ENCODE measurements at regions not wholly inside any gene's neighbourhood (a gene's known extent, or its start where the extent isn't known, plus 50 kb on each side); places are given as distances from the start of the nearest gene placed in this dataset.

- FAIRE-seq = no peak
- BruUV-seq (replicated peaks) = no TSS peak
- ChIA-PET CTCF (no interaction called here), POLR2A (no interaction called here)
- Histone ChIP-seq H3K4me3 (replicated peaks in 1 of 3; ENCODE audit: insufficient read depth in 1 of 3, low read depth in 1 of 3, low read length in 3 of 3) (no peak overlapping the region), H3K27me3 (ENCODE audit: control insufficient read depth in 2 of 2, insufficient read depth in 2 of 2, low read length in 2 of 2) (no peaks in the 10 kb centered on the region), H3K9ac (replicated peaks; ENCODE audit: extremely low read depth, insufficient read depth, low read length) (no peak overlapping the region), H4K20me1 (replicated peaks; ENCODE audit: control insufficient read depth, extremely low read depth, insufficient read depth, low read length) (no peaks in the 10 kb centered on the region), H3K9me1 (replicated peaks; ENCODE audit: control insufficient read depth, extremely low read depth, insufficient read depth, low read length) (no peaks in the 10 kb centered on the region), H3K79me2 (ENCODE audit: control insufficient read depth, insufficient read depth, low read length) (no peaks in the 10 kb centered on the region), H3K36me3 (ENCODE audit: control insufficient read depth in 2 of 2, extremely low read depth in 1 of 2, insufficient read depth in 2 of 2, low read length in 2 of 2) (no peaks in the 10 kb centered on the region), H3K4me2 (ENCODE audit: insufficient read depth, low read length) (no peak overlapping the region), H3K4me1 (ENCODE audit: control insufficient read depth, extremely low read depth, insufficient read depth, low read length) (no peaks in the 10 kb centered on the region), H3K27ac (ENCODE audit: insufficient read depth, low read depth, low read length) (no peak overlapping the region), H3K9me3 (replicated peaks; ENCODE audit: control insufficient read depth, insufficient read depth, low read length) (no peaks in the 10 kb centered on the region), H2AFZ (ENCODE audit: low read depth, low read length) (no peak overlapping the region)
- dilution Hi-C loops (cut with MboI; ENCODE audit: extremely low pct_ligation_motif_present, low sequenced_read_pairs) (no loop called here), intact Hi-C loops (cut with micrococcal nuclease) (no loop called here)
- TF ChIP-seq POLR2A (IDR thresholded peaks at IDR 0.05; ENCODE audit: low read depth, low read length) = no peak
- TF ChIP-seq CTCF (IDR thresholded peaks at IDR 0.05; ENCODE audit: extremely low read depth in 1 of 2, insufficient read depth in 1 of 2, low read depth in 1 of 2, low read length in 2 of 2) = no peak
- TF ChIP-seq GATA2 (IDR thresholded peaks at IDR 0.05; ENCODE audit: insufficient read depth, insufficient read length, low read depth, low read length) = no peak
- no peak for TF ChIP-seq JUN (IDR thresholded peaks at IDR 0.05; ENCODE audit: borderline replicate concordance, insufficient read depth, insufficient read length, low read depth)
- no peak for TF ChIP-seq POLR2AphosphoS5 (IDR thresholded peaks at IDR 0.05; ENCODE audit: insufficient read depth, low read depth, low read length)
- no peak for TF ChIP-seq EZH2 (IDR thresholded peaks at IDR 0.05; ENCODE audit: borderline replicate concordance, low read depth, low read length, severe bottlenecking)
- TF ChIP-seq MYC (IDR thresholded peaks at IDR 0.05; ENCODE audit: low read depth, low read length) = no peak
- DNase-seq (ENCODE audit: low read depth, low spot score) = no peak
Measured at GRCh38 chr12:66881386-66881785, 202.5 kb upstream of the GRIP1 start.

GRCh38 chr12:66884091-66884490 is 205.2 kb upstream of the GRIP1 start:
- no peak for DNase-seq (ENCODE audit: low read depth, low spot score)
- no peak overlapping the region for H3K27ac ChIP-seq (ENCODE audit: insufficient read depth, low read depth, low read length)
- POLR2A ChIA-PET = no interaction called here
- no peak overlapping the region for H3K4me3 ChIP-seq (replicated peaks in 1 of 3; ENCODE audit: insufficient read depth in 1 of 3, low read depth in 1 of 3, low read length in 3 of 3)
- CTCF ChIA-PET = no interaction called here
- H3K9me1 ChIP-seq (replicated peaks; ENCODE audit: control insufficient read depth, extremely low read depth, insufficient read depth, low read length) = no peaks in the 10 kb centered on the region
- H3K4me1 ChIP-seq (ENCODE audit: control insufficient read depth, extremely low read depth, insufficient read depth, low read length) = no peaks in the 10 kb centered on the region
- TF ChIP-seq MYC (IDR thresholded peaks at IDR 0.05; ENCODE audit: low read depth, low read length) = no peak
- no peaks in the 10 kb centered on the region for H3K36me3 ChIP-seq (ENCODE audit: control insufficient read depth in 2 of 2, extremely low read depth in 1 of 2, insufficient read depth in 2 of 2, low read length in 2 of 2)
- FAIRE-seq = no peak
- H3K79me2 ChIP-seq (ENCODE audit: control insufficient read depth, insufficient read depth, low read length) = no peaks in the 10 kb centered on the region
- BruUV-seq (replicated peaks) = no TSS peak
- no peaks in the 10 kb centered on the region for H3K9me3 ChIP-seq (replicated peaks; ENCODE audit: control insufficient read depth, insufficient read depth, low read length)
- no peak overlapping the region for H3K9ac ChIP-seq (replicated peaks; ENCODE audit: extremely low read depth, insufficient read depth, low read length)
- intact Hi-C loops (cut with micrococcal nuclease) (no loop called here), dilution Hi-C loops (cut with MboI; ENCODE audit: extremely low pct_ligation_motif_present, low sequenced_read_pairs) (no loop called here)
- H2AFZ ChIP-seq (ENCODE audit: low read depth, low read length) = no peak overlapping the region
- no peaks in the 10 kb centered on the region for H3K27me3 ChIP-seq (ENCODE audit: control insufficient read depth in 2 of 2, insufficient read depth in 2 of 2, low read length in 2 of 2)
- H4K20me1 ChIP-seq (replicated peaks; ENCODE audit: control insufficient read depth, extremely low read depth, insufficient read depth, low read length) = no peaks in the 10 kb centered on the region
- no peak overlapping the region for H3K4me2 ChIP-seq (ENCODE audit: insufficient read depth, low read length)
